Liver (tissue), 8 donors: ENCODE measurements at regions not wholly inside any gene's neighbourhood (a gene's known extent, or its start where the extent isn't known, plus 50 kb on each side); places are given as distances from the start of the nearest gene placed in this dataset.

Experiments
- DNase-seq: peaks from one replicate; pipeline ENCODE4 v3.0.0-alpha.2; 2017; ENCODE audit warnings: low spot score
- H3K27ac ChIP-seq, 2 donors: one replicate each; pipeline ENCODE4 v1.7.0; 2013; ENCODE audit warnings: inconsistent platforms in 2 of 2, low read length in 2 of 2, control low read depth in 1 of 2, low read depth in 1 of 2, mild to moderate bottlenecking in 1 of 2
- H3K27me3 ChIP-seq, 4 donors: one replicate each; pipeline versions ENCODE4 v1.6.1 to v1.7.0; 2013; ENCODE audit warnings: low read length in 3 of 4, inconsistent platforms in 1 of 4, mild to moderate bottlenecking in 1 of 4, moderate library complexity in 1 of 4; ENCODE audit not compliant: control insufficient read depth in 4 of 4, insufficient read depth in 4 of 4
- H3K36me3 ChIP-seq, 4 donors: one replicate each; pipeline versions ENCODE4 v1.6.1 to v1.7.0; 2013; ENCODE audit warnings: low read length in 3 of 4, mild to moderate bottlenecking in 3 of 4, low read depth in 1 of 4, moderate library complexity in 1 of 4; ENCODE audit not compliant: control insufficient read depth in 4 of 4, insufficient read depth in 3 of 4
- H3K4me1 ChIP-seq, 4 donors: one replicate each; pipeline versions ENCODE4 v1.6.1 to v1.7.0; 2013; ENCODE audit warnings: low read length in 3 of 4, mild to moderate bottlenecking in 3 of 4, moderate library complexity in 1 of 4; ENCODE audit not compliant: control insufficient read depth in 4 of 4, insufficient read depth in 4 of 4
- H3K4me3 ChIP-seq, 3 donors: one replicate each; pipeline versions ENCODE4 v1.6.1 to v1.7.0; 2013; ENCODE audit warnings: low read length in 3 of 3, control low read depth in 1 of 3, low read depth in 1 of 3, mild to moderate bottlenecking in 1 of 3
- H3K9ac ChIP-seq, 2 donors: one replicate each; pipeline ENCODE4 v1.7.0; 2013; ENCODE audit warnings: low read length in 2 of 2, mild to moderate bottlenecking in 2 of 2, moderate library complexity in 2 of 2, control low read depth in 1 of 2, low read depth in 1 of 2
- H3K9me3 ChIP-seq, 4 donors: one replicate each; pipeline versions ENCODE4 v1.6.1 to v1.7.0; 2013; ENCODE audit warnings: low read length in 3 of 4; ENCODE audit not compliant: control insufficient read depth in 4 of 4
- ATF3 ChIP-seq: IDR thresholded peaks from 2 replicates; pipeline ENCODE4 v1.6.1; 2016; ENCODE audit warnings: antibody characterized with exemption
- CTCF ChIP-seq: fragments of 150-350 bp; IDR thresholded peaks from 2 replicates; pipeline ENCODE4 v1.5.1; 2017; ENCODE audit warnings: improper control_type of control experiment, low read depth, low read length; ENCODE audit not compliant: missing input control
- FOXA1 ChIP-seq: IDR thresholded peaks from 2 replicates; pipeline ENCODE4 v1.6.1; 2016; ENCODE audit warnings: antibody characterized with exemption
- FOXA2 ChIP-seq: IDR thresholded peaks from 2 replicates; pipeline ENCODE4 v1.6.1; 2016; ENCODE audit warnings: antibody characterized with exemption
- GABPA ChIP-seq, 2 donors: IDR thresholded peaks in 1 of 2; conservative IDR thresholded peaks in 1 of 2; 2 replicates each; pipeline ENCODE4 v1.6.1; 2016; ENCODE audit warnings: antibody characterized with exemption in 2 of 2, mild to moderate bottlenecking in 1 of 2, moderate library complexity in 1 of 2
- HNF4A ChIP-seq, 2 donors: conservative IDR thresholded peaks; 2 replicates each; pipeline ENCODE4 v1.6.1; 2016; ENCODE audit warnings: antibody characterized with exemption in 2 of 2, mild to moderate bottlenecking in 2 of 2
- HNF4G ChIP-seq: IDR thresholded peaks from 2 replicates; pipeline ENCODE4 v1.6.1; 2016; ENCODE audit warnings: antibody characterized with exemption
- JUND ChIP-seq, 2 donors: IDR thresholded peaks; 2 replicates each; pipeline ENCODE4 v1.6.1; 2016; ENCODE audit warnings: antibody characterized with exemption in 2 of 2
- NR2F2 ChIP-seq: IDR thresholded peaks from 2 replicates; pipeline ENCODE4 v1.6.1; 2016; ENCODE audit warnings: antibody characterized with exemption
- RAD21 ChIP-seq, 2 donors: IDR thresholded peaks; 2 replicates each; pipeline ENCODE4 v1.6.1; 2016; ENCODE audit warnings: antibody characterized with exemption in 2 of 2, mild to moderate bottlenecking in 2 of 2
- REST ChIP-seq: IDR thresholded peaks from 2 replicates; pipeline ENCODE4 v1.6.1; 2016; ENCODE audit warnings: antibody characterized with exemption, mild to moderate bottlenecking
- RXRA ChIP-seq, 2 donors: IDR thresholded peaks; 2 replicates each; pipeline ENCODE4 v1.6.1; 2017 to 2018; ENCODE audit warnings: antibody characterized with exemption in 2 of 2, mild to moderate bottlenecking in 1 of 2
- SP1 ChIP-seq: IDR thresholded peaks from 2 replicates; pipeline ENCODE4 v1.6.1; 2018; ENCODE audit warnings: antibody characterized with exemption, mild to moderate bottlenecking
- TAF1 ChIP-seq: conservative IDR thresholded peaks from 2 replicates; pipeline ENCODE4 v1.6.1; 2016; ENCODE audit warnings: antibody characterized with exemption, mild to moderate bottlenecking
- YY1 ChIP-seq: IDR thresholded peaks from 2 replicates; pipeline ENCODE4 v1.6.1; 2016; ENCODE audit warnings: antibody characterized with exemption, mild to moderate bottlenecking
- ZBTB33 ChIP-seq: IDR thresholded peaks from 2 replicates; pipeline ENCODE4 v1.6.1; 2016; ENCODE audit warnings: antibody characterized with exemption
- WGBS: extraction: QIAGEN DNeasy Blood & Tissue Kit; methylation state at CpG from one replicate; pipeline ENCODE4 v1.1.7; 2013; 5-methylcytosine and 5-hydroxymethylcytosine counted together
- donor health status: healthy.
- donor health status: healthy.
- donor health status: healthy.
- donor health status: healthy.
- donor health status: healthy.

GRCh38 chr14:101058571-101058970, 155.0 kb upstream of the RTL1 start:
- Histone ChIP-seq H3K9me3 (peaks cover 0 to 2% (median 0%) of the 10 kb centered on the region in 4 donors), H3K9ac (no peak overlapping the region), H3K4me1 (no peaks in the 10 kb centered on the region), H3K36me3 (no peaks in the 10 kb centered on the region), H3K4me3 (no peak overlapping the region), H3K27ac (no peak overlapping the region), H3K27me3 (peaks cover 0 to 4% (median 0%) of the 10 kb centered on the region in 4 donors)
- DNase-seq = no peak
- 68% methylated on average over 3 of the region's 3 CpGs for WGBS
- TF ChIP-seq FOXA2 = no peak
- TF ChIP-seq HNF4G = no peak
- TF ChIP-seq GABPA (IDR thresholded peaks at IDR 0.05 in 1 of 2, conservative IDR thresholded peaks at IDR 0.05 in 1 of 2) = no peak
- TF ChIP-seq RXRA (IDR thresholded peaks at IDR 0.05) = no peak
- TF ChIP-seq ATF3 = no peak
- TF ChIP-seq TAF1 = no peak
- TF ChIP-seq NR2F2 = no peak
- TF ChIP-seq REST = no peak
- TF ChIP-seq JUND (IDR thresholded peaks at IDR 0.05) = no peak
- TF ChIP-seq FOXA1 = no peak
- no peak for TF ChIP-seq YY1
- TF ChIP-seq SP1 = no peak
- no peak for TF ChIP-seq HNF4A (conservative IDR thresholded peaks at IDR 0.05)
- no peak for TF ChIP-seq RAD21 (IDR thresholded peaks at IDR 0.05)
- TF ChIP-seq ZBTB33 = no peak

- WGBS = 91% methylated on average over 19 of the region's 19 CpGs
- Histone ChIP-seq H3K36me3 (no peaks in the 10 kb centered on the region), H3K4me1 (no peaks in the 10 kb centered on the region), H3K4me3 (no peak overlapping the region), H3K27me3 (peaks cover 0 to 4% (median 0%) of the 10 kb centered on the region in 4 donors), H3K9ac (no peak overlapping the region), H3K27ac (no peak overlapping the region), H3K9me3 (peaks cover 0 to 2% (median 0%) of the 10 kb centered on the region in 4 donors)
- TF ChIP-seq RAD21 (IDR thresholded peaks at IDR 0.05) (no peak), CTCF (no peak), ATF3 (no peak)
- no peak for DNase-seq
Measured at GRCh38 chr14:101060171-101060601, 156.7 kb upstream of the RTL1 start.
